ENCODE measurements at regions not wholly inside any gene's neighbourhood (a gene's known extent, or its start where the extent isn't known, plus 50 kb on each side); places are given as distances from the start of the nearest gene placed in this dataset.

DNA sequence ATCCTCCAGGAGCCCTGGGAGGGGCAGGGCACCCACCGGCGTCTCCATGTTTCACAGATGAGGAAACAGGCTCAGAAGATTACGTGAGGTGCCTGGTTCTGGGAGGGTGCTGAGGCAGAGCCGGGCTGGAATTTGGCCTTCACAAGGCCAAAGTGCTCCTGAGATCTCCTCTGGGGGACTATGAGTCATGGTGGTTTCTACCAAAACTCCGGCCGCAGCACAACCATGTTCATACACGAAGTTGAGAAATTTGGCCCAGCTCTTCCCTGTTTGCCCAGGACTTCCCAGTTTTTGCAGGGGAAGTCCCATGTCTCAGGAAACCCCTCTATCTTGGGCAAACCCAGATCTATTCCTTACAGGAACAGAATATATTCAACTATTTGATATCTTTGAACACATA, 172.9 kb upstream of the CDYL start:
- WGBS (ENCODE audit: insufficient coverage, low coverage, missing lambda C conversion rate) = 10% methylated on average over 7 of the region's 7 CpGs
- Histone ChIP-seq H3K4me1 (replicated peaks in 1 of 2; ENCODE audit: control insufficient read depth in 2 of 2, insufficient read depth in 2 of 2, low read length in 2 of 2) (peaks cover 0 to 7% of the 10 kb centered on the region in 2 experiments; a peak in 3 of 5 replicates), H3K9ac (ENCODE audit: insufficient read depth in 1 of 2, low read depth in 2 of 2, low read length in 2 of 2) (no peak overlapping the region), H4K20me1 (replicated peaks; ENCODE audit: control insufficient read depth, insufficient read depth, low read length) (no peaks in the 10 kb centered on the region), H3K4me3 (no peak overlapping the region), H3K79me2 (ENCODE audit: control insufficient read depth, insufficient read depth, low read length) (no peaks in the 10 kb centered on the region), H3K36me3 (ENCODE audit: control insufficient read depth, insufficient read depth, low read length) (no peaks in the 10 kb centered on the region), H3K9me3 (replicated peaks; ENCODE audit: control insufficient read depth, insufficient read depth, low read depth, low read length) (no peaks in the 10 kb centered on the region), H3K9me1 (ENCODE audit: control insufficient read depth, insufficient read depth, low read length) (no peaks in the 10 kb centered on the region), H3K4me2 (ENCODE audit: insufficient read depth, low read length) (no peak overlapping the region; the same call in 1 of the 2 replicates), H3K27ac (ENCODE audit: extremely low read depth, low read depth, low read length) (no peak overlapping the region), H2AFZ (ENCODE audit: low read depth, low read length) (no peak overlapping the region; the same call in 1 of the 2 replicates), H3K27me3 (ENCODE audit: control insufficient read depth in 2 of 2, insufficient read depth in 2 of 2, low read length in 2 of 2) (peaks cover 18 to 40% of the 10 kb centered on the region in 2 experiments; a peak in 4 of 5 replicates)
- in situ Hi-C loops (cut with MboI) (no loop called here), intact Hi-C loops (cut with micrococcal nuclease) (no loop called here)
- ChIA-PET POLR2A (no interaction called here), CTCF (ENCODE audit: low intra/inter-chr PET ratio) (no interaction called here)
- FAIRE-seq = peak; percentile 35
- no TSS peak for BruUV-seq (replicated peaks)
- DNase-seq (ENCODE audit: extremely low read depth in 1 of 4, low spot score in 3 of 4) = no peak
- peak; percentile 49 for ATAC-seq
- TF ChIP-seq, protein P1, sequence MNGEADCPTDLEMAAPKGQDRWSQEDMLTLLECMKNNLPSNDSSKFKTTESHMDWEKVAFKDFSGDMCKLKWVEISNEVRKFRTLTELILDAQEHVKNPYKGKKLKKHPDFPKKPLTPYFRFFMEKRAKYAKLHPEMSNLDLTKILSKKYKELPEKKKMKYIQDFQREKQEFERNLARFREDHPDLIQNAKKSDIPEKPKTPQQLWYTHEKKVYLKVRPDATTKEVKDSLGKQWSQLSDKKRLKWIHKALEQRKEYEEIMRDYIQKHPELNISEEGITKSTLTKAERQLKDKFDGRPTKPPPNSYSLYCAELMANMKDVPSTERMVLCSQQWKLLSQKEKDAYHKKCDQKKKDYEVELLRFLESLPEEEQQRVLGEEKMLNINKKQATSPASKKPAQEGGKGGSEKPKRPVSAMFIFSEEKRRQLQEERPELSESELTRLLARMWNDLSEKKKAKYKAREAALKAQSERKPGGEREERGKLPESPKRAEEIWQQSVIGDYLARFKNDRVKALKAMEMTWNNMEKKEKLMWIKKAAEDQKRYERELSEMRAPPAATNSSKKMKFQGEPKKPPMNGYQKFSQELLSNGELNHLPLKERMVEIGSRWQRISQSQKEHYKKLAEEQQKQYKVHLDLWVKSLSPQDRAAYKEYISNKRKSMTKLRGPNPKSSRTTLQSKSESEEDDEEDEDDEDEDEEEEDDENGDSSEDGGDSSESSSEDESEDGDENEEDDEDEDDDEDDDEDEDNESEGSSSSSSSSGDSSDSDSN (IDR thresholded peaks at IDR 0.05; ENCODE audit: borderline replicate concordance in 1 of 2, low read depth in 2 of 2, low read length in 2 of 2) = no peak
- TF ChIP-seq YBX1 (IDR thresholded peaks at IDR 0.05) (no peak), ZNF347 (CRISPR knock-in tag; IDR thresholded peaks at IDR 0.05; ENCODE audit: low read depth) (no peak), KDM2B (CRISPR knock-in tag; IDR thresholded peaks at IDR 0.05) (no peak), ZBTB7A (IDR thresholded peaks at IDR 0.05; ENCODE audit: borderline replicate concordance, control insufficient read depth, low read depth, low read length) (no peak), TEAD1 (CRISPR knock-in tag; IDR thresholded peaks at IDR 0.05) (0 out of 4 replicates have a peak, but pooled peaks of 1 of the 2 experiments have one; percentile 36), NR4A1 (CRISPR knock-in tag; IDR thresholded peaks at IDR 0.05) (no peak), NR4A1 (tag; IDR thresholded peaks at IDR 0.05) (0 out of 2 replicates have a peak, but pooled peaks have one; percentile 27), ATF3 (IDR thresholded peaks at IDR 0.05) (peak; percentile 51; the same call in 1 of the 2 replicates), ATF3 (CRISPR knock-in tag; conservative IDR thresholded peaks at IDR 0.05) (no peak), L3MBTL2 (IDR thresholded peaks at IDR 0.05) (peak; percentile 53), ZFPM2 (CRISPR knock-in tag; IDR thresholded peaks at IDR 0.05) (no peak), CBX3 (IDR thresholded peaks at IDR 0.05; ENCODE audit: borderline replicate concordance in 1 of 2, low read length in 2 of 2) (no peak), JUN (IDR thresholded peaks at IDR 0.05; ENCODE audit: borderline replicate concordance, low read depth, low read length) (peak; percentile 35; the same call in 1 of the 2 replicates), JUN (CRISPR knock-in tag; IDR thresholded peaks at IDR 0.05; ENCODE audit: borderline replicate concordance) (no peak), FOSL1 (tag; conservative IDR thresholded peaks at IDR 0.05) (peak; percentile 86), ZBED1 (IDR thresholded peaks at IDR 0.05) (no peak)
- TF ChIP-seq, protein P2, sequence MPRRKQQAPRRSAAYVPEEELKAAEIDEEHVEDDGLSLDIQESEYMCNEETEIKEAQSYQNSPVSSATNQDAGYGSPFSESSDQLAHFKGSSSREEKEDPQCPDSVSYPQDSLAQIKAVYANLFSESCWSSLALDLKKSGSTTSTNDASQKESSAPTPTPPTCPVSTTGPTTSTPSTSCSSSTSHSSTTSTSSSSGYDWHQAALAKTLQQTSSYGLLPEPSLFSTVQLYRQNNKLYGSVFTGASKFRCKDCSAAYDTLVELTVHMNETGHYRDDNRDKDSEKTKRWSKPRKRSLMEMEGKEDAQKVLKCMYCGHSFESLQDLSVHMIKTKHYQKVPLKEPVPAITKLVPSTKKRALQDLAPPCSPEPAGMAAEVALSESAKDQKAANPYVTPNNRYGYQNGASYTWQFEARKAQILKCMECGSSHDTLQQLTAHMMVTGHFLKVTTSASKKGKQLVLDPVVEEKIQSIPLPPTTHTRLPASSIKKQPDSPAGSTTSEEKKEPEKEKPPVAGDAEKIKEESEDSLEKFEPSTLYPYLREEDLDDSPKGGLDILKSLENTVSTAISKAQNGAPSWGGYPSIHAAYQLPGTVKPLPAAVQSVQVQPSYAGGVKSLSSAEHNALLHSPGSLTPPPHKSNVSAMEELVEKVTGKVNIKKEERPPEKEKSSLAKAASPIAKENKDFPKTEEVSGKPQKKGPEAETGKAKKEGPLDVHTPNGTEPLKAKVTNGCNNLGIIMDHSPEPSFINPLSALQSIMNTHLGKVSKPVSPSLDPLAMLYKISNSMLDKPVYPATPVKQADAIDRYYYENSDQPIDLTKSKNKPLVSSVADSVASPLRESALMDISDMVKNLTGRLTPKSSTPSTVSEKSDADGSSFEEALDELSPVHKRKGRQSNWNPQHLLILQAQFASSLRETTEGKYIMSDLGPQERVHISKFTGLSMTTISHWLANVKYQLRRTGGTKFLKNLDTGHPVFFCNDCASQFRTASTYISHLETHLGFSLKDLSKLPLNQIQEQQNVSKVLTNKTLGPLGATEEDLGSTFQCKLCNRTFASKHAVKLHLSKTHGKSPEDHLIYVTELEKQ (CRISPR knock-in tag; IDR thresholded peaks at IDR 0.05) = no peak

Data from K562 (cell line).